ENCODE measurements at regions not wholly inside any gene's neighbourhood (a gene's known extent, or its start where the extent isn't known, plus 50 kb on each side); places are given as distances from the start of the nearest gene placed in this dataset.

DNA sequence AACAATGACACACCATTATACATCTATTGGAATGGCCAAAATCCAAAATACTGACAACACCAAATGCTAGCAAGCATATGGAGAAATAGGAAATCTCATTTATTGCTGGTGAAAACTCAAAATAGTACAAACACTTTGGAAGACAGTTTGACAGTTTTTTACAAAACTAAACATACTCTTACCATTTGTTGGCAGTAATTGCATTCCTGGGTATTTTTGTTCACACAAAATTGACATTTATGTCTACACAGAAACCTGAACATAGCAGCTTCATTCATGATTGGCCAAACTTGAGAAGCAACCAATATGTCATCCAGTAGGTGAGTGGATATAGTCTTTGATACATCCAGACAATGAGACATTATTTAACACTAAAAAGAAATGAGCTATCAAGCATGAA lies 489.9 kb downstream of the PLOD2 start:
- TF ChIP-seq EZH2 (IDR thresholded peaks at IDR 0.05; ENCODE audit: low read depth, unreplicated experiment), result no peak
- TF ChIP-seq, protein P1, sequence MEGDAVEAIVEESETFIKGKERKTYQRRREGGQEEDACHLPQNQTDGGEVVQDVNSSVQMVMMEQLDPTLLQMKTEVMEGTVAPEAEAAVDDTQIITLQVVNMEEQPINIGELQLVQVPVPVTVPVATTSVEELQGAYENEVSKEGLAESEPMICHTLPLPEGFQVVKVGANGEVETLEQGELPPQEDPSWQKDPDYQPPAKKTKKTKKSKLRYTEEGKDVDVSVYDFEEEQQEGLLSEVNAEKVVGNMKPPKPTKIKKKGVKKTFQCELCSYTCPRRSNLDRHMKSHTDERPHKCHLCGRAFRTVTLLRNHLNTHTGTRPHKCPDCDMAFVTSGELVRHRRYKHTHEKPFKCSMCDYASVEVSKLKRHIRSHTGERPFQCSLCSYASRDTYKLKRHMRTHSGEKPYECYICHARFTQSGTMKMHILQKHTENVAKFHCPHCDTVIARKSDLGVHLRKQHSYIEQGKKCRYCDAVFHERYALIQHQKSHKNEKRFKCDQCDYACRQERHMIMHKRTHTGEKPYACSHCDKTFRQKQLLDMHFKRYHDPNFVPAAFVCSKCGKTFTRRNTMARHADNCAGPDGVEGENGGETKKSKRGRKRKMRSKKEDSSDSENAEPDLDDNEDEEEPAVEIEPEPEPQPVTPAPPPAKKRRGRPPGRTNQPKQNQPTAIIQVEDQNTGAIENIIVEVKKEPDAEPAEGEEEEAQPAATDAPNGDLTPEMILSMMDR (conservative IDR thresholded peaks at IDR 0.05; ENCODE audit: low read depth in 2 of 2), result no peak
- no peak for TF ChIP-seq POLR2AphosphoS5 (IDR thresholded peaks at IDR 0.05; ENCODE audit: low read depth)
- TF ChIP-seq EZH2phosphoT487 (IDR thresholded peaks at IDR 0.05; ENCODE audit: unreplicated experiment), result no peak
- TF ChIP-seq CREB1 (CRISPR knock-in tag; IDR thresholded peaks at IDR 0.05; ENCODE audit: low read depth), result no peak
- no peak for TF ChIP-seq ZNF331 (CRISPR knock-in tag; IDR thresholded peaks at IDR 0.05; ENCODE audit: low read depth)
- TF ChIP-seq, protein P2, sequence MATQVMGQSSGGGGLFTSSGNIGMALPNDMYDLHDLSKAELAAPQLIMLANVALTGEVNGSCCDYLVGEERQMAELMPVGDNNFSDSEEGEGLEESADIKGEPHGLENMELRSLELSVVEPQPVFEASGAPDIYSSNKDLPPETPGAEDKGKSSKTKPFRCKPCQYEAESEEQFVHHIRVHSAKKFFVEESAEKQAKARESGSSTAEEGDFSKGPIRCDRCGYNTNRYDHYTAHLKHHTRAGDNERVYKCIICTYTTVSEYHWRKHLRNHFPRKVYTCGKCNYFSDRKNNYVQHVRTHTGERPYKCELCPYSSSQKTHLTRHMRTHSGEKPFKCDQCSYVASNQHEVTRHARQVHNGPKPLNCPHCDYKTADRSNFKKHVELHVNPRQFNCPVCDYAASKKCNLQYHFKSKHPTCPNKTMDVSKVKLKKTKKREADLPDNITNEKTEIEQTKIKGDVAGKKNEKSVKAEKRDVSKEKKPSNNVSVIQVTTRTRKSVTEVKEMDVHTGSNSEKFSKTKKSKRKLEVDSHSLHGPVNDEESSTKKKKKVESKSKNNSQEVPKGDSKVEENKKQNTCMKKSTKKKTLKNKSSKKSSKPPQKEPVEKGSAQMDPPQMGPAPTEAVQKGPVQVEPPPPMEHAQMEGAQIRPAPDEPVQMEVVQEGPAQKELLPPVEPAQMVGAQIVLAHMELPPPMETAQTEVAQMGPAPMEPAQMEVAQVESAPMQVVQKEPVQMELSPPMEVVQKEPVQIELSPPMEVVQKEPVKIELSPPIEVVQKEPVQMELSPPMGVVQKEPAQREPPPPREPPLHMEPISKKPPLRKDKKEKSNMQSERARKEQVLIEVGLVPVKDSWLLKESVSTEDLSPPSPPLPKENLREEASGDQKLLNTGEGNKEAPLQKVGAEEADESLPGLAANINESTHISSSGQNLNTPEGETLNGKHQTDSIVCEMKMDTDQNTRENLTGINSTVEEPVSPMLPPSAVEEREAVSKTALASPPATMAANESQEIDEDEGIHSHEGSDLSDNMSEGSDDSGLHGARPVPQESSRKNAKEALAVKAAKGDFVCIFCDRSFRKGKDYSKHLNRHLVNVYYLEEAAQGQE (IDR thresholded peaks at IDR 0.05; ENCODE audit: unreplicated experiment), result no peak
- no peak for TF ChIP-seq JUNB (IDR thresholded peaks at IDR 0.05; ENCODE audit: unreplicated experiment)
- TF ChIP-seq, protein P3, sequence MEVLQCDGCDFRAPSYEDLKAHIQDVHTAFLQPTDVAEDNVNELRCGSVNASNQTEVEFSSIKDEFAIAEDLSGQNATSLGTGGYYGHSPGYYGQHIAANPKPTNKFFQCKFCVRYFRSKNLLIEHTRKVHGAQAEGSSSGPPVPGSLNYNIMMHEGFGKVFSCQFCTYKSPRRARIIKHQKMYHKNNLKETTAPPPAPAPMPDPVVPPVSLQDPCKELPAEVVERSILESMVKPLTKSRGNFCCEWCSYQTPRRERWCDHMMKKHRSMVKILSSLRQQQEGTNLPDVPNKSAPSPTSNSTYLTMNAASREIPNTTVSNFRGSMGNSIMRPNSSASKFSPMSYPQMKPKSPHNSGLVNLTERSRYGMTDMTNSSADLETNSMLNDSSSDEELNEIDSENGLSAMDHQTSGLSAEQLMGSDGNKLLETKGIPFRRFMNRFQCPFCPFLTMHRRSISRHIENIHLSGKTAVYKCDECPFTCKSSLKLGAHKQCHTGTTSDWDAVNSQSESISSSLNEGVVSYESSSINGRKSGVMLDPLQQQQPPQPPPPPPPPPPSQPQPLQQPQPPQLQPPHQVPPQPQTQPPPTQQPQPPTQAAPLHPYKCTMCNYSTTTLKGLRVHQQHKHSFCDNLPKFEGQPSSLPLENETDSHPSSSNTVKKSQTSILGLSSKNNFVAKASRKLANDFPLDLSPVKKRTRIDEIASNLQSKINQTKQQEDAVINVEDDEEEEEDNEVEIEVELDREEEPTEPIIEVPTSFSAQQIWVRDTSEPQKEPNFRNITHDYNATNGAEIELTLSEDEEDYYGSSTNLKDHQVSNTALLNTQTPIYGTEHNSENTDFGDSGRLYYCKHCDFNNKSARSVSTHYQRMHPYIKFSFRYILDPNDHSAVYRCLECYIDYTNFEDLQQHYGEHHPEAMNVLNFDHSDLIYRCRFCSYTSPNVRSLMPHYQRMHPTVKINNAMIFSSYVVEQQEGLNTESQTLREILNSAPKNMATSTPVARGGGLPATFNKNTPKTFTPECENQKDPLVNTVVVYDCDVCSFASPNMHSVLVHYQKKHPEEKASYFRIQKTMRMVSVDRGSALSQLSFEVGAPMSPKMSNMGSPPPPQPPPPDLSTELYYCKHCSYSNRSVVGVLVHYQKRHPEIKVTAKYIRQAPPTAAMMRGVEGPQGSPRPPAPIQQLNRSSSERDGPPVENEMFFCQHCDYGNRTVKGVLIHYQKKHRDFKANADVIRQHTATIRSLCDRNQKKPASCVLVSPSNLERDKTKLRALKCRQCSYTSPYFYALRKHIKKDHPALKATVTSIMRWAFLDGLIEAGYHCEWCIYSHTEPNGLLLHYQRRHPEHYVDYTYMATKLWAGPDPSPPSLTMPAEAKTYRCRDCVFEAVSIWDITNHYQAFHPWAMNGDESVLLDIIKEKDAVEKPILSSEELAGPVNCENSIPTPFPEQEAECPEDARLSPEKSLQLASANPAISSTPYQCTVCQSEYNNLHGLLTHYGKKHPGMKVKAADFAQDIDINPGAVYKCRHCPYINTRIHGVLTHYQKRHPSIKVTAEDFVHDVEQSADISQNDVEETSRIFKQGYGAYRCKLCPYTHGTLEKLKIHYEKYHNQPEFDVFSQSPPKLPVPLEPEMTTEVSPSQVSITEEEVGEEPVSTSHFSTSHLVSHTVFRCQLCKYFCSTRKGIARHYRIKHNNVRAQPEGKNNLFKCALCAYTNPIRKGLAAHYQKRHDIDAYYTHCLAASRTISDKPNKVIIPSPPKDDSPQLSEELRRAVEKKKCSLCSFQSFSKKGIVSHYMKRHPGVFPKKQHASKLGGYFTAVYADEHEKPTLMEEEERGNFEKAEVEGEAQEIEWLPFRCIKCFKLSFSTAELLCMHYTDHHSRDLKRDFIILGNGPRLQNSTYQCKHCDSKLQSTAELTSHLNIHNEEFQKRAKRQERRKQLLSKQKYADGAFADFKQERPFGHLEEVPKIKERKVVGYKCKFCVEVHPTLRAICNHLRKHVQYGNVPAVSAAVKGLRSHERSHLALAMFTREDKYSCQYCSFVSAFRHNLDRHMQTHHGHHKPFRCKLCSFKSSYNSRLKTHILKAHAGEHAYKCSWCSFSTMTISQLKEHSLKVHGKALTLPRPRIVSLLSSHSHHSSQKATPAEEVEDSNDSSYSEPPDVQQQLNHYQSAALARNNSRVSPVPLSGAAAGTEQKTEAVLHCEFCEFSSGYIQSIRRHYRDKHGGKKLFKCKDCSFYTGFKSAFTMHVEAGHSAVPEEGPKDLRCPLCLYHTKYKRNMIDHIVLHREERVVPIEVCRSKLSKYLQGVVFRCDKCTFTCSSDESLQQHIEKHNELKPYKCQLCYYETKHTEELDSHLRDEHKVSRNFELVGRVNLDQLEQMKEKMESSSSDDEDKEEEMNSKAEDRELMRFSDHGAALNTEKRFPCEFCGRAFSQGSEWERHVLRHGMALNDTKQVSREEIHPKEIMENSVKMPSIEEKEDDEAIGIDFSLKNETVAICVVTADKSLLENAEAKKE (CRISPR knock-in tag; IDR thresholded peaks at IDR 0.05), result no peak
- no peak for TF ChIP-seq ZNF114 (CRISPR knock-in tag; IDR thresholded peaks at IDR 0.05)
- TF ChIP-seq, protein P4, sequence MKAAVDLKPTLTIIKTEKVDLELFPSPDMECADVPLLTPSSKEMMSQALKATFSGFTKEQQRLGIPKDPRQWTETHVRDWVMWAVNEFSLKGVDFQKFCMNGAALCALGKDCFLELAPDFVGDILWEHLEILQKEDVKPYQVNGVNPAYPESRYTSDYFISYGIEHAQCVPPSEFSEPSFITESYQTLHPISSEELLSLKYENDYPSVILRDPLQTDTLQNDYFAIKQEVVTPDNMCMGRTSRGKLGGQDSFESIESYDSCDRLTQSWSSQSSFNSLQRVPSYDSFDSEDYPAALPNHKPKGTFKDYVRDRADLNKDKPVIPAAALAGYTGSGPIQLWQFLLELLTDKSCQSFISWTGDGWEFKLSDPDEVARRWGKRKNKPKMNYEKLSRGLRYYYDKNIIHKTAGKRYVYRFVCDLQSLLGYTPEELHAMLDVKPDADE (IDR thresholded peaks at IDR 0.05), result no peak
- TF ChIP-seq NANOG (IDR thresholded peaks at IDR 0.05; ENCODE audit: borderline replicate concordance), result no peak
- no peak for TF ChIP-seq STAT1 (IDR thresholded peaks at IDR 0.05; ENCODE audit: unreplicated experiment)
